Endothelial cell of umbilical vein (primary cell): ENCODE measurements at regions not wholly inside any gene's neighbourhood (a gene's known extent, or its start where the extent isn't known, plus 50 kb on each side); places are given as distances from the start of the nearest gene placed in this dataset.

ENCODE experiments used
- CTCF ChIP-seq, 2 donors: IDR thresholded peaks; 1 replicate in 1 of 2; 2 replicates in 1 of 2; pipeline ENCODE4 v1.5.1; 2011; ENCODE audit warnings: low read length in 2 of 2, mild to moderate bottlenecking in 2 of 2, moderate library complexity in 2 of 2, control low read depth in 1 of 2, inconsistent platforms in 1 of 2, low read depth in 1 of 2; ENCODE audit not compliant: insufficient read depth in 1 of 2; ENCODE audit errors: extremely low read depth in 1 of 2
- MAX ChIP-seq: IDR thresholded peaks from 2 replicates; pipeline ENCODE4 v1.6.1; 2011; ENCODE audit not compliant: insufficient read depth, insufficient read length
- POLR2AphosphoS5 ChIP-seq: IDR thresholded peaks from 2 replicates; pipeline ENCODE4 v1.6.1; 2012; ENCODE audit warnings: low read depth, mild to moderate bottlenecking, control low read depth, low read length, moderate library complexity; ENCODE audit not compliant: insufficient read depth

GRCh38 chr14:78091361-78091760, 78.8 kb upstream of the NRXN3 start:
- TF ChIP-seq CTCF (IDR thresholded peaks at IDR 0.05; ENCODE audit: extremely low read depth in 1 of 2, insufficient read depth in 1 of 2, low read depth in 1 of 2, low read length in 2 of 2): no peak
- no peak for TF ChIP-seq MAX
- TF ChIP-seq POLR2AphosphoS5: no peak
